Activated naive CD8-positive, alpha-beta T cell treated with anti-CD3 and anti-CD28 coated beads, Interleukin-2, amount 10 ng/mL, durations not matched to agents 7 days and 5 days (primary cell): ENCODE measurements at regions not wholly inside any gene's neighbourhood (a gene's known extent, or its start where the extent isn't known, plus 50 kb on each side); places are given as distances from the start of the nearest gene placed in this dataset.
"Not testable (repeated sequence)": the region's sequence is repeated elsewhere in the genome, so short reads cannot be mapped to it uniquely, and the experiment has no call there.

Source experiments
- ATAC-seq: fragments of 150-1000 bp; cut with Tn5 transposase; one replicate; pipeline ENCODE4 v1.10.0; 2021; ENCODE audit warnings: low read depth, moderate library complexity
- POLR2A ChIA-PET: fragments of 350-600 bp; sonication (Branson Sonifier 250); formaldehyde crosslinking; loops from one replicate; lab custom pipeline; 2021; ENCODE audit warnings: antibody characterized with exemption; lab: Charles Lee
- DNase-seq: peaks from one replicate; pipeline ENCODE4 v3.0.0; 2021
- H3K27ac Mint-ChIP-seq: one replicate; pipeline ENCODE4 v1.8.0; 2022; ENCODE audit warnings: mild to moderate bottlenecking, mixed read lengths
- H3K27me3 Mint-ChIP-seq: one replicate; pipeline ENCODE4 v1.8.0; 2022; ENCODE audit warnings: mild to moderate bottlenecking, moderate library complexity, mixed read lengths
- H3K36me3 Mint-ChIP-seq: one replicate; pipeline ENCODE4 v1.8.0; 2021; ENCODE audit warnings: mild to moderate bottlenecking, mixed read lengths
- H3K4me1 Mint-ChIP-seq: one replicate; pipeline ENCODE4 v1.8.0; 2021; ENCODE audit warnings: mixed read lengths
- H3K4me3 Mint-ChIP-seq: one replicate; pipeline ENCODE4 v1.8.0; 2022; ENCODE audit warnings: mild to moderate bottlenecking, moderate library complexity, mixed read lengths
- H3K9me3 Mint-ChIP-seq: one replicate; pipeline ENCODE4 v1.8.0; 2021; ENCODE audit warnings: mixed read lengths

DNA sequence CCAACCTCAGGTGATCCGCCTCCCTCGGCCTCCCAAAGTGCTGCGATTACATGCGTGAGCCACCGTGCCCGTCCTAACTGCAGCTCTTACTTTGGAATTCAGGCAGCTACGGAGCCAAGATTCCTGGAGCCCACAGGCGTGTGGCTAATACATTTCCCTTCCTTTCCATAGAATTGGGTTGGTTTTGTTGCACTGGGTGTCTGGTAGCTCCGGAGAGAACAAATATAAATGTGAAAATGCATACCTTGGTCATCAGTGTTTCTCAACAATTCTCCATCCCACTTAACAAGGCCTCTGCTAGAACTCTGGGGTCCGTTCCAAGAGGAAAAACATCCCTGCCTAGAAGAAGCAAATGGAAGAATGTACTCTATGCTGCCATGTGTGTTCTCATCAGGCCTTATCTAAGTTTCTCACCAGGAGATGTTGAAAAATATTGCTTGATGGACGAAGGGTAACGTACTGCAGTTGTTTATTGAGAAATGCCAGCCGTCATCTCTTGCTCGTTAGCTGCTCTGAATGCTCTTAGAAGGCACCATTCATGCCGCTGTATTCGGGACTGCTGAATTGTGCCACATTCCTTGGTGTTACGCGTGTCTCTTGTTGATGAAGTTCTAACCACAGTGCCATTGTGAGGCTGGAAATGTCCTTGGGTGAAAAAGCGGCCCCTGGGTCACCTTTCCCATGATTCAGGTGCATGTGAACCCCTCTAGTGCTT lies 50.5 kb upstream of the CD99 start:
- Mint-ChIP-seq H3K27me3 (no peaks in the 10 kb centered on the region), H3K9me3 (no peaks in the 10 kb centered on the region), H3K36me3 (peaks cover 36% of the 10 kb centered on the region), H3K4me1 (peaks cover 24% of the 10 kb centered on the region), H3K27ac (no peak overlapping the region), H3K4me3 (no peak overlapping the region)
- POLR2A ChIA-PET = no interaction called here
- no peak for DNase-seq
- no peak for ATAC-seq

DNA sequence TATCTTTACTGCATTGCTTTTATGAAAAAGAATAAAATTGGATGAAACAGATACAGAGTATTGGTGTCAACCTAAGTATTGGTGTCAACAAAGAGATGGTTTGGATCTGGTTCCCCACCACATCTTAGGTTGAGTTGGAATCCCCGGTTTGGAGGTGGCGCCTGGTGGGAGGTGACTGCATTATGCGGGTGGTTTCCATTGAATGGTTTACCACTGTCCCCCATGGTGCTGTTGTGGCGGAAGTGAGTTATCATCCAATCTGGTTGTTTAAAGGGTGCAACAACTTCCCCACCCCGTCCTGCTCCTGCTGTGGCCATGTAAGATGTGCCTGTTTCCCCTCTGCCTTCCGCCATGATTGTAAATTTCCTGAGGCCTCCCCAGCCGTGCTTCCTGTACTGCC lies 52.8 kb upstream of the CD99 start:
- ATAC-seq (peak; percentile 69), DNase-seq (peak; percentile 51)
- Mint-ChIP-seq H3K27ac (peak overlapping the region; percentile 39), H3K9me3 (no peaks in the 10 kb centered on the region), H3K4me1 (peaks cover 24% of the 10 kb centered on the region), H3K36me3 (peaks cover 36% of the 10 kb centered on the region), H3K4me3 (peak overlapping the region; percentile 18), H3K27me3 (no peaks in the 10 kb centered on the region)
- POLR2A ChIA-PET = no interaction called here

GRCh38 chrX:2635342-2635741 lies 55.8 kb upstream of the CD99 start:
- Mint-ChIP-seq H3K27ac (no peak overlapping the region), H3K4me1 (peaks cover 34% of the 10 kb centered on the region), H3K9me3 (peaks cover 22% of the 10 kb centered on the region), H3K36me3 (peaks cover 54% of the 10 kb centered on the region), H3K4me3 (no peak overlapping the region), H3K27me3 (no peaks in the 10 kb centered on the region)
- no peak for DNase-seq
- ATAC-seq = no peak
- POLR2A ChIA-PET = no interaction called here

DNA sequence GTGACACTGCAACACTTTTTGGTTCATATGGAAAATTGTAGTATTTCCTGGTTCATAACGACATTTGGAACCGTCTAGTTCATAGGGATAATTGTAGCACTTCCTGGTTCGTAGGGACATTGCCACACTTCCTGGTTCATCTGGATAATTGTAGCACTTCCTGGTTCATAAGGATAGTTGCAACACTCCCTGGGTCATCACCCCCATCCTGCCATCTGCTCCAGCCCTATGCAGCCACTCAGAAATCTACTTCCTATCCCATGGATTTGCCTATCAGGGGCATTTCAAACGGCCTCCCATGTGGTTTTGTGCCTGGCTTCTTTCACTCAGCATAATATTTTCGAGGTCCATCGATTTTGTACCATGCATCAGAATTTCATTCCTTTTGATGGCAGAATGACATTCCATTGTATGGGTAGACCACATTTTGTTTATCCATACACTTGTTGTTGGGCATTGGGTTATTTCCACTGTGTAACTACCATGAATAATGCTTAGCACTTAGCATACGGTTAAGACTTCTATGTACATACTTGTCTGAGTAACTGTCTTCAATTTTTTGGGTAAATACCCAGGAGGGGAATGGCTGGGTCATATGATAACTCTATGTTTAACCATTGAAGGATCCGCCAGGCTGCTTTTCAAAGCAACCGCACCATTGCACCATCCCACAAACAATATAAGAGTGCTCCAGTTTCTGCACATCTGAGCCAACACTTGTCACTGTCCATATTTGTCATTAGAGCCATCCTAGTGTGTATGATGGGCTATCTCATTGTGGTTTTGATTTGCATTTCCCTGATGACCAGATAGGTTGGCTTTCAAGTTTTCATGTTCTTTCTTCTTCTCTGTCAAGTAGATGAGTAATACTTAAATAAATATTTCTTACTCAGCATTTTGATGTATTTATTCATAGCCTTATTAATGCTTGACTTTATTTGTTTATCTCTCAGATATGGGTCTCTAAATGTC lies 58.3 kb upstream of the CD99 start:
- Mint-ChIP-seq H3K27ac (peak overlapping the region; percentile 30), H3K27me3 (no peaks in the 10 kb centered on the region), H3K36me3 (peaks cover 57% of the 10 kb centered on the region), H3K4me3 (no peak overlapping the region), H3K4me1 (peaks cover 40% of the 10 kb centered on the region), H3K9me3 (peaks cover 41% of the 10 kb centered on the region)
- POLR2A ChIA-PET = no interaction called here
- DNase-seq (no peak), ATAC-seq (no peak)

GRCh38 chrX:2631743-2632532 lies 59.2 kb upstream of the CD99 start:
- Mint-ChIP-seq H3K9me3 (peaks cover 41% of the 10 kb centered on the region), H3K4me3 (no peak overlapping the region), H3K27ac (peak overlapping the region; percentile 93), H3K4me1 (peaks cover 44% of the 10 kb centered on the region), H3K36me3 (peaks cover 58% of the 10 kb centered on the region), H3K27me3 (no peaks in the 10 kb centered on the region)
- DNase-seq (no peak), ATAC-seq (no peak)
- POLR2A ChIA-PET = no interaction called here

DNA sequence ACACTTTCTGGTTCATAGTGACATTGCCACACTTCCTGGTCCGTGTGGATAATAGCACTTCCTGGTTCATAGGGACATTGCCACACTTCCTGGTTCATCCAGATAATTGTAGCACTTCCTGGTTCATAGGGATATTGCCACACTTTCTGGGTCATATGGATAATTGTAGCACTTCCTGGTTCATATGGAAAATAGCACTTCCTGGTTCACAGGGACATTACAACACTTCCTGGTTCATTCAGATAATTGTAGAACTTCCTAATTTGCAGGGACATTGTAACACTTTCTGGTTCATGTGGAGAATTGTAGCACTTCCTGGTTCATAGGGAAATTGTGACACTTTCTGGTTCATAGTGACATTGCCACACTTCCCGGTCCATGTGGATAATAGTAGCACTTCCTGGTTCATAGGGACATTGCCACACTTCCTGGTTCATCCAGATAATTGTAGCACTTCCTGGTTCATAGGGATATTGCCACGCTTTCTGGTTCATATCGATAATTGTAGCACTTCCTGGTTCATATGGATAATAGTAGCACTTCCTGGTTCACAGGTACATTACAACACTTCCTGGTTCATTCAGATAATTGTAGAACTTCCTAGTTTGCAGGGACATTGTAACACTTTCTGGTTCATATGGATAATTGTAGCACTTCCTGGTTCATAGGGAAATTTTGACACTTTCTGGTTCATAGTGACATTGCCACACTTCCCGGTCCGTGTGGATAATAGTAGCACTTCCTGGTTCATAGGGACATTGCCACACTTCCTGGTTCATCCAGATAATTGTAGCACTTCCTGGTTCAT lies 60.0 kb upstream of the CD99 start:
- peaks cover 63% of the 10 kb centered on the region for H3K36me3 Mint-ChIP-seq
- DNase-seq, ATAC-seq, H3K27me3 Mint-ChIP-seq, POLR2A ChIA-PET: not testable (repeated sequence)
- H3K4me1 Mint-ChIP-seq = peaks cover 42% of the 10 kb centered on the region
- peak overlapping the region; percentile 9 for H3K4me3 Mint-ChIP-seq
- H3K27ac Mint-ChIP-seq = peak overlapping the region; percentile 93
- peaks cover 41% of the 10 kb centered on the region for H3K9me3 Mint-ChIP-seq

DNA sequence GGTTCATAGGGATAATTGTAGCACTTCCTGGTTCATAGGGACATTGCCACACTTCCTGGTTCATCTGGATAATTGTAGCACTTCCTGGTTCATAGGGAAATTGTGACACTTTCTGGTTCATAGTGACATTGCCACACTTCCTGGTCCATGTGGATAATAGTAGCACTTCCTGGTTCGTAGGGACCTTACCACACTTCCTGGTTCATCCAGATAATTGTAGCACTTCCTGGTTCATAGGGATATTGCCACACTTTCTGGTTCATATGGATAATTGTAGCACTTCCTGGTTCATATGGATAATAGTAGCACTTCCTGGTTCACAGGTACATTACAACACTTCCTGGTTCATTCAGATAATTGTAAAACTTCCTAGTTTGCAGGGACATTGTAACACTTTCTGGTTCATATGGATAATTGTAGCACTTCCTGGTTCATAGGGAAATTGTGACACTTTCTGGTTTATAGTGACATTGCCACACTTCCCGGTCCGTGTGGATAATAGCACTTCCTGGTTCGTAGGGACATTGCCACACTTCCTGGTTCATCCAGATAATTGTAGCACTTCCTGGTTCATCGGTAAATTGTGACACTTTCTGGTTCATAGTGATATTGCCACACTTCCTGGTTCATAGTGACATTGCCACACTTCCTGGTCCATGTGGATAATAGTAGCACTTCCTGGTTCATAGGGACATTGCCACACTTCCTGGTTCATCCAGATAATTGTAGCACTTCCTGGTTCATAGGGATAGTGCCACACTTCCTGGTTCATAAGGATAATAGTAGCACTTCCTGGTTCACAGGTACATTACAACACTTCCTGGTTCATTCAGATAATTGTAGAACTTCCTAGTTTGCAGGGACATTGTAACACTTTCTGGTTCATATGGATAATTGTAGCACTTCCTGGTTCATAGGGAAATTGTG lies 60.8 kb upstream of the CD99 start:
- DNase-seq, POLR2A ChIA-PET, ATAC-seq, H3K27me3 Mint-ChIP-seq: not testable (repeated sequence)
- Mint-ChIP-seq H3K4me1 (peaks cover 42% of the 10 kb centered on the region), H3K4me3 (peak overlapping the region; percentile 9), H3K27ac (peak overlapping the region; percentile 93), H3K9me3 (peaks cover 41% of the 10 kb centered on the region), H3K36me3 (peaks cover 63% of the 10 kb centered on the region)

DNA sequence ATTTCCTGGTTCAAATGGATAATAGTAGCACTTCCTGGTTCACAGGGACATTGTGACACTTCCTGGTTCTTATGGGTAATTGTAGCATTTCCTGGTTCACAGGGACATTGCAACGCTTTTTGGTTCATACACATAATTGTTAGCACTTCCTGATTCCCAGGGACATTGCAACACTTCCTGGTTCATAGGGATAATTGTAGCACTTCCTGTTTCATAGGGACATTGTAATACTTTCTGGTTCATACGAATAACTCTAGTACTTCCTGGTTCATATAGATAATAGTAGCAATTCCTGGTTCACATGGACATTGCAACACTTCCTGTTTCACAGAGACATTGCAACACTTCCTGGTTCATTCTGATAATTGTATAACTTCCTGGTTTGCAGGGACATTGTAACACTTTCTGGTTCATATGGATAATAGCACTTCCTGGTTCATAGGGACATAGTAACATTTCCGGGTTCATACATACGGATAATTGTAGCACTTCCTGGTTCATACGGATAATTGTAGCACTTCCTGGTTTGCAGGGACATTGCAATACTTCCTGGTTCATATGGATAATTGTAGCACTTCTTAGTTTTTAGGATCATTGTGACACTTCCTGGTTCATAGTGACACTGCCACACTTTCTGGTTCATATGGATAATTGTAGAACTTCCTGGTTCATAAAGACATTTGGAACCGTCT lies 61.6 kb upstream of the CD99 start:
- peaks cover 68% of the 10 kb centered on the region for H3K36me3 Mint-ChIP-seq
- H3K27me3 Mint-ChIP-seq = no peaks in the 10 kb centered on the region
- H3K9me3 Mint-ChIP-seq = peaks cover 41% of the 10 kb centered on the region
- ATAC-seq = no peak
- peak overlapping the region; percentile 9 for H3K4me3 Mint-ChIP-seq
- peaks cover 42% of the 10 kb centered on the region for H3K4me1 Mint-ChIP-seq
- DNase-seq = no peak
- POLR2A ChIA-PET = no interaction called here
- peak overlapping the region; percentile 93 for H3K27ac Mint-ChIP-seq

- DNase-seq (no peak), ATAC-seq (peak; percentile 63)
- peaks cover 42% of the 10 kb centered on the region for H3K4me1 Mint-ChIP-seq
- peak overlapping the region; percentile 93 for H3K27ac Mint-ChIP-seq
- peak overlapping the region; percentile 9 for H3K4me3 Mint-ChIP-seq
- H3K27me3 Mint-ChIP-seq = no peaks in the 10 kb centered on the region
- POLR2A ChIA-PET = no interaction called here
- H3K36me3 Mint-ChIP-seq = peaks cover 68% of the 10 kb centered on the region
- H3K9me3 Mint-ChIP-seq = peaks cover 41% of the 10 kb centered on the region
These were observed 62.3 kb upstream of the CD99 start for GRCh38 chrX:2628751-2629315.

- peaks cover 72% of the 10 kb centered on the region for H3K36me3 Mint-ChIP-seq
These were observed 63.7 kb upstream of the CD99 start for GRCh38 chrX:2627272-2627867.

DNA sequence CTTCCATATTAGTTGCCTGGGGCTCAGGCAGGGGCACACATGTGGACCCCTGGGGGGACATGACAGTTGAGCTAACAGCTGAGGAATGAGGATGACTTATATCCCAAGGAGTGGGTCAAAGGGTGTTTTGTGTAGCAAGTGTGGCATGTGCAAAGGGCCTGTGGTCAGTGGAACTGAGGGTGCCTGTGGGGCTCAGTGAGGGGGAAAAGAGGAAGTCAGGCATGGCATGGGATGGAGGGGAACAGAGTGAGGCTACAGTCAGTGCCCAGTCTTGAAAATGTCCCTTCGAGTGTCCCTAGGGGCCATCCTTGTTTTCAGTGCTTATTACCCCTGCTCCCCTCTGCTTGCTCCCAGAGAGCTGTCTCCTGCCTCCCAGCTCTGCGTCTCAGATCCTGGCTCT lies 64.3 kb upstream of the CD99 start:
- H3K27ac Mint-ChIP-seq = peak overlapping the region; percentile 67
- H3K27me3 Mint-ChIP-seq = no peaks in the 10 kb centered on the region
- ATAC-seq = no peak
- POLR2A ChIA-PET = no interaction called here
- H3K9me3 Mint-ChIP-seq = peaks cover 30% of the 10 kb centered on the region
- H3K4me3 Mint-ChIP-seq = no peak overlapping the region
- no peak for DNase-seq
- H3K36me3 Mint-ChIP-seq = peaks cover 67% of the 10 kb centered on the region
- H3K4me1 Mint-ChIP-seq = peaks cover 36% of the 10 kb centered on the region

More at GRCh38 chrX:2627272-2627867, 63.7 kb upstream of the CD99 start:
- Mint-ChIP-seq H3K9me3 (peaks cover 36% of the 10 kb centered on the region), H3K4me3 (no peak overlapping the region), H3K27ac (peak overlapping the region; percentile 24), H3K27me3 (no peaks in the 10 kb centered on the region), H3K4me1 (peaks cover 41% of the 10 kb centered on the region)
- POLR2A ChIA-PET = no interaction called here
- ATAC-seq (peak; percentile 64), DNase-seq (no peak)
